Mammary epithelial cell (primary cell): ENCODE measurements at regions not wholly inside any gene's neighbourhood (a gene's known extent, or its start where the extent isn't known, plus 50 kb on each side); places are given as distances from the start of the nearest gene placed in this dataset.

Experiments used
- EZH2 ChIP-seq: IDR thresholded peaks from 2 replicates; pipeline ENCODE4 v1.6.1; 2012; ENCODE audit warnings: low read length, inconsistent platforms, borderline replicate concordance
- TF ChIP-seq, protein P1 (sequence below), 2 donors: IDR thresholded peaks in 1 of 2; conservative IDR thresholded peaks in 1 of 2; 2 replicates each; pipeline ENCODE4 v1.5.1; 2011 to 2012; ENCODE audit warnings: inconsistent platforms in 2 of 2, low read length in 2 of 2, mild to moderate bottlenecking in 2 of 2, control low read depth in 1 of 2, low read depth in 1 of 2; ENCODE audit not compliant: insufficient read depth in 1 of 2; ENCODE audit errors: extremely low read depth in 1 of 2

- TF ChIP-seq, protein P1, sequence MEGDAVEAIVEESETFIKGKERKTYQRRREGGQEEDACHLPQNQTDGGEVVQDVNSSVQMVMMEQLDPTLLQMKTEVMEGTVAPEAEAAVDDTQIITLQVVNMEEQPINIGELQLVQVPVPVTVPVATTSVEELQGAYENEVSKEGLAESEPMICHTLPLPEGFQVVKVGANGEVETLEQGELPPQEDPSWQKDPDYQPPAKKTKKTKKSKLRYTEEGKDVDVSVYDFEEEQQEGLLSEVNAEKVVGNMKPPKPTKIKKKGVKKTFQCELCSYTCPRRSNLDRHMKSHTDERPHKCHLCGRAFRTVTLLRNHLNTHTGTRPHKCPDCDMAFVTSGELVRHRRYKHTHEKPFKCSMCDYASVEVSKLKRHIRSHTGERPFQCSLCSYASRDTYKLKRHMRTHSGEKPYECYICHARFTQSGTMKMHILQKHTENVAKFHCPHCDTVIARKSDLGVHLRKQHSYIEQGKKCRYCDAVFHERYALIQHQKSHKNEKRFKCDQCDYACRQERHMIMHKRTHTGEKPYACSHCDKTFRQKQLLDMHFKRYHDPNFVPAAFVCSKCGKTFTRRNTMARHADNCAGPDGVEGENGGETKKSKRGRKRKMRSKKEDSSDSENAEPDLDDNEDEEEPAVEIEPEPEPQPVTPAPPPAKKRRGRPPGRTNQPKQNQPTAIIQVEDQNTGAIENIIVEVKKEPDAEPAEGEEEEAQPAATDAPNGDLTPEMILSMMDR (conservative IDR thresholded peaks at IDR 0.05 in 1 of 2, IDR thresholded peaks at IDR 0.05 in 1 of 2; ENCODE audit: extremely low read depth in 1 of 2, insufficient read depth in 1 of 2, low read depth in 1 of 2, low read length in 2 of 2) = no peak
- TF ChIP-seq EZH2 = no peak
These were observed 94.8 kb upstream of the PHACTR1 start for GRCh38 chr6:12621754-12622153.
